Nephron (organoid): ENCODE measurements at regions not wholly inside any gene's neighbourhood (a gene's known extent, or its start where the extent isn't known, plus 50 kb on each side); places are given as distances from the start of the nearest gene placed in this dataset.

Experiments
- H3K27ac Mint-ChIP-seq, 3 experiments: 2 replicates each; pipeline ENCODE4 v1.8.0; 2020; ENCODE audit warnings: mixed read lengths in 3 of 3, mild to moderate bottlenecking in 2 of 3, moderate library complexity in 1 of 3
- H3K27me3 Mint-ChIP-seq: 2 replicates; pipeline ENCODE4 v1.8.0; 2021; ENCODE audit warnings: low read depth, mild to moderate bottlenecking, moderate library complexity, mixed read lengths
- H3K36me3 Mint-ChIP-seq: 2 replicates; pipeline ENCODE4 v1.8.0; 2020; ENCODE audit warnings: low read depth, mixed read lengths
- H3K4me1 Mint-ChIP-seq: 2 replicates; pipeline ENCODE4 v1.8.0; 2020; ENCODE audit warnings: mixed read lengths
- H3K4me3 Mint-ChIP-seq, 3 experiments: 2 replicates each; pipeline ENCODE4 v1.8.0; 2020; ENCODE audit warnings: mild to moderate bottlenecking in 3 of 3, mixed read lengths in 3 of 3, moderate library complexity in 2 of 3
- H3K9me3 Mint-ChIP-seq: 2 replicates; pipeline ENCODE4 v1.8.0; 2020; ENCODE audit warnings: mixed read lengths
- TF ChIP-seq, protein P1 (sequence below), 3 experiments: fragments of 200-600 bp; sonication (generic); IDR thresholded peaks; one replicate each; pipeline ENCODE4 v1.5.0; 2021; ENCODE audit warnings: antibody characterized with exemption in 3 of 3; ENCODE audit not compliant: unreplicated experiment in 3 of 3

DNA sequence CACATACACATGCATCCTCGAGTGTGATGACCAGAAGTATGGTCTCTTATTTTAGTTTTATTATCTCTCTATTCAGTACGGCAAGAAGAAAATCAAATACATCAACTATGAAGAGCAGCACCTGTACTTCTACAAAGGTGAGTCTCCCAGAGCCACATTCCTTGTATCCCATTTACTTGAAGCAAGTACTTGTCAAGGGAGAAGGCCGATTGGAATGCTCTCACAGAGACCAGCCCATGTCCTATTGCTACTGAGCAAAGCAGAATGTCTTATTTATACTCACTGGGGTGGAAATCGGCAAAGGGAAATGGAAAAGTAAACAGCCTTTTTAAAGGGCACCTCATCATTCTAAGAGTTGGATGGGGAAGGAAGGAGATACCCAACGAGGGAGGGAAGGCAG lies 72.6 kb upstream of the OR5AK2 start:
- H3K9me3 Mint-ChIP-seq: peaks cover 11% of the 10 kb centered on the region
- H3K27me3 Mint-ChIP-seq: peaks cover 4% of the 10 kb centered on the region
- H3K4me3 Mint-ChIP-seq: no peak overlapping the region
- H3K36me3 Mint-ChIP-seq: no peaks in the 10 kb centered on the region
- TF ChIP-seq, protein P1, sequence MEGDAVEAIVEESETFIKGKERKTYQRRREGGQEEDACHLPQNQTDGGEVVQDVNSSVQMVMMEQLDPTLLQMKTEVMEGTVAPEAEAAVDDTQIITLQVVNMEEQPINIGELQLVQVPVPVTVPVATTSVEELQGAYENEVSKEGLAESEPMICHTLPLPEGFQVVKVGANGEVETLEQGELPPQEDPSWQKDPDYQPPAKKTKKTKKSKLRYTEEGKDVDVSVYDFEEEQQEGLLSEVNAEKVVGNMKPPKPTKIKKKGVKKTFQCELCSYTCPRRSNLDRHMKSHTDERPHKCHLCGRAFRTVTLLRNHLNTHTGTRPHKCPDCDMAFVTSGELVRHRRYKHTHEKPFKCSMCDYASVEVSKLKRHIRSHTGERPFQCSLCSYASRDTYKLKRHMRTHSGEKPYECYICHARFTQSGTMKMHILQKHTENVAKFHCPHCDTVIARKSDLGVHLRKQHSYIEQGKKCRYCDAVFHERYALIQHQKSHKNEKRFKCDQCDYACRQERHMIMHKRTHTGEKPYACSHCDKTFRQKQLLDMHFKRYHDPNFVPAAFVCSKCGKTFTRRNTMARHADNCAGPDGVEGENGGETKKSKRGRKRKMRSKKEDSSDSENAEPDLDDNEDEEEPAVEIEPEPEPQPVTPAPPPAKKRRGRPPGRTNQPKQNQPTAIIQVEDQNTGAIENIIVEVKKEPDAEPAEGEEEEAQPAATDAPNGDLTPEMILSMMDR (IDR thresholded peaks at IDR 0.05; ENCODE audit: unreplicated experiment in 3 of 3): no peak
- peaks cover 8% of the 10 kb centered on the region for H3K4me1 Mint-ChIP-seq
- peak overlapping the region; percentile 13 to 51 (median 22) for H3K27ac Mint-ChIP-seq

DNA sequence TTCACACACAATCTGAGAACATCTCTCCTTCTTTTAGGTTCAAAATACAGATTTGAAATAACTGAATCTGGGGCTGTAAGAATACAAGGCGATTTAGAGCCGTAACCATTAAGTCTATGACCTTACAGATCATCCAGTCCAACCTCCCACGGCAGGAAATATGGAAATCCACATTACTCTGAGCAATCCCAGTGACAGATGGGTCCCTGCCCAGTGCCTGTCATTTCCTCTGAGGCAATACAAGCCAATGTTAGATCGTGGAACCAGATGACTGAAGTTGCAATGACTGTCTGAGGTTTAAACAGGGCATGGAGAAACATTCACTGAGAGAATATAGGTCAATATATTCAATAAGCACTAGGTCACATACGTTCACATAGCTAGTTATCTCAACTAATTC lies 77.4 kb upstream of the OR5AK2 start:
- Mint-ChIP-seq H3K27ac (no peak overlapping the region), H3K9me3 (peaks cover 10% of the 10 kb centered on the region), H3K4me1 (peaks cover 2% of the 10 kb centered on the region), H3K4me3 (no peak overlapping the region), H3K27me3 (no peaks in the 10 kb centered on the region), H3K36me3 (no peaks in the 10 kb centered on the region)
- TF ChIP-seq, protein P1 (IDR thresholded peaks at IDR 0.05; ENCODE audit: unreplicated experiment in 3 of 3): no peak

DNA sequence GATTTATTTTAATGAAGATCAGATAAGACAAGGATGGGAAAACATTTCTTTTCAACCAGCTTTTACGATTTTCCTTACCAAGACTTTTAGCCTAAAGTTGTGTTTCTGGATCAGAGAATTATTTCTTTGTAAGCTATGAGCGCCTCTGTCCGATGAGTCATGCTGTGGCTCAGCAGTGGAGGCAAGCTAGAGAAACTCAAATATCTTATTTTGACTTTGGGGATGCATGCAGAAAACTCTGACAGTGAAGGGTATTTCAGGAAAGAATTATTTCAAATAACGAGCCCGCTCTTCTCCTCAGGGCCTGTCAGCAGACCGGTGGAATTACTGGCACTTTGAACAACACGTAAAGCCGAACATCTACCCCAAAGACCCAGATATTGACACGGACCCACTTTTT lies 77.9 kb upstream of the OR5AK2 start:
- H3K27me3 Mint-ChIP-seq: no peaks in the 10 kb centered on the region
- H3K36me3 Mint-ChIP-seq: no peaks in the 10 kb centered on the region
- H3K4me3 Mint-ChIP-seq: no peak overlapping the region
- H3K9me3 Mint-ChIP-seq: peaks cover 10% of the 10 kb centered on the region
- no peaks in the 10 kb centered on the region for H3K4me1 Mint-ChIP-seq
- TF ChIP-seq, protein P1 (IDR thresholded peaks at IDR 0.05; ENCODE audit: unreplicated experiment in 3 of 3): no peak
- no peak overlapping the region for H3K27ac Mint-ChIP-seq

DNA sequence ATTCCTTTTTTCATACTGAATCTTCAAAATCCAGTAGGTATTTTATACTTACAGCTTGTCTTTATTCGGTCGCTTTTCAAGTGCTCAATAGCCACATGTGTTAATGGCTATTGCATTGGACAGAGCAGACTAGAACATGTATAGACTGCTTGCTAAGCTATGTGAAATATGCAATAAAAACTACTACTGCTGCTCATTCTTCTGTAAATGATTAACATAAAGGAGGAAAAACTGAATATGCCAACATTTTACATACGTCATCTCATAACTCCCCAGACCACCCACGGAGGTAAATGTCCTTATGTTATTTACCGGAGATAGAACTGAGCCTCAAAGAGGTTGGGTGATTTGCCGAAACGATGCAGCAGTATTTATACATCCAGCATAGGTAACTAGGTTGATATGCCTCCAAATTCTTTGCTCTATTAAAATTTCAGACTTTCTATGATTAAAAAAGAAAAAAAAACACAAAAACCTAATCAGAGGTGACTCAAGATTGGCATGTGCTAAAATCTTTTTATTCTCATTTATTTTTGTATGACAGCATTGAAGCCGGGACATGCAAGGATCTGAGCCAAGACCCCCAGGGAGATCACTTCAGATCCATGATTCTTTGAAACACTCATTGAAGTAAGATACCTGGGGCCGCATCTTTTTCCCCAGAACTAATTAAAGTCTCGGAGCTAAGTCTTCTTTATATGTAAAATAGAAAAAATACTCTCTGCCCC lies 78.5 kb upstream of the OR5AK2 start:
- peaks cover 10% of the 10 kb centered on the region for H3K9me3 Mint-ChIP-seq
- H3K4me1 Mint-ChIP-seq: no peaks in the 10 kb centered on the region
- H3K27ac Mint-ChIP-seq: peak overlapping the region in 1 of 3 experiments; percentile 60
- H3K27me3 Mint-ChIP-seq: no peaks in the 10 kb centered on the region
- no peaks in the 10 kb centered on the region for H3K36me3 Mint-ChIP-seq
- no peak overlapping the region for H3K4me3 Mint-ChIP-seq
- TF ChIP-seq, protein P1 (IDR thresholded peaks at IDR 0.05; ENCODE audit: unreplicated experiment in 3 of 3): no peak

DNA sequence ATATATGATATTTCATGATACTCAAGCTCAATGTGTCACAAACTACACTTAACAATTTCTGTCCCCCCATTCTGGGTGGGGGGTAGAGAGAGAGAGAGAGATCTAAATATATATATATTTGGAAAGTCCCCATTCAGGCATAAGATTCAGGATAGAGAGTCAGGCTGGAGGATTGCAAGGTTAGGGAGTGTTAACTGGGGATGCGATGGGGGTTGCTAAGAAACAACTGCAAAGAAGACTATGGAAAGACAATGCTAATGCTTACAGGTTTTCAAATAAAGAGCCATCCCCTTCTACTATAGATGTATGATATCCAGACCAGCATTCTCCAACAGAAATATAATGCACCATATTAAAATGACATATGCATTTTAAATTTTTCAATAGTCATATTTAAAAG lies 79.2 kb upstream of the OR5AK2 start:
- Mint-ChIP-seq H3K27me3 (peaks cover 3% of the 10 kb centered on the region), H3K36me3 (no peaks in the 10 kb centered on the region), H3K9me3 (peaks cover 7% of the 10 kb centered on the region), H3K4me3 (no peak overlapping the region), H3K4me1 (no peaks in the 10 kb centered on the region), H3K27ac (no peak overlapping the region)
- TF ChIP-seq, protein P1 (IDR thresholded peaks at IDR 0.05; ENCODE audit: unreplicated experiment in 3 of 3): no peak

DNA sequence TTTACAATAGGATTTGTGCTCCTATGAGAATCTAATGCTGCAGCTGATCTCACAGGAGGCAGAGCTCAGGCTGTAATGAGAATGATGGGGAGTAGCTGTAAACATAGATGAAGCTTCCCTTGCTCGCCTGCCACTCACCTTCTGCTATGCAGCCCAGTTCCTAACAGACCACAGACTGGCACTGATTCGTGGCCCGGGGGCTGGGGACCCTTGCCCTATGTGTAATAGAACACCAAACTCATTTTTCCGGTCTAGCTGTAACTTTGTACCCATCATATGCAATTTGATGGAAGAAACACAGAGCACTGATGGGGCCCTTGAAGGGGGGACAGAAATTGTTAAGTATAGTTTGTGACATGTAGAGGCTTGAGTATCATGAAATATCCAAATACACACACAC lies 79.6 kb upstream of the OR5AK2 start:
- no peak overlapping the region for H3K4me3 Mint-ChIP-seq
- H3K4me1 Mint-ChIP-seq: no peaks in the 10 kb centered on the region
- H3K36me3 Mint-ChIP-seq: no peaks in the 10 kb centered on the region

More for the DNA sequence above, 79.6 kb upstream of the OR5AK2 start:
- TF ChIP-seq, protein P1 (IDR thresholded peaks at IDR 0.05; ENCODE audit: unreplicated experiment in 3 of 3): no peak
- peaks cover 4% of the 10 kb centered on the region for H3K9me3 Mint-ChIP-seq
- H3K27me3 Mint-ChIP-seq: peaks cover 4% of the 10 kb centered on the region
- no peak overlapping the region for H3K27ac Mint-ChIP-seq
